ENCODE measurements at regions not wholly inside any gene's neighbourhood (a gene's known extent, or its start where the extent isn't known, plus 50 kb on each side); places are given as distances from the start of the nearest gene placed in this dataset.
"Not testable (repeated sequence)": the region's sequence is repeated elsewhere in the genome, so short reads cannot be mapped to it uniquely, and the experiment has no call there.

- H3K36me3 ChIP-seq = no peaks in the 10 kb centered on the region
- H3K4me3 ChIP-seq = no peak overlapping the region
- no peak for DNase-seq
- H3K9ac ChIP-seq (ENCODE audit: low read depth in 2 of 2, low read length in 2 of 2) = no peak overlapping the region
- TF ChIP-seq, protein P1, sequence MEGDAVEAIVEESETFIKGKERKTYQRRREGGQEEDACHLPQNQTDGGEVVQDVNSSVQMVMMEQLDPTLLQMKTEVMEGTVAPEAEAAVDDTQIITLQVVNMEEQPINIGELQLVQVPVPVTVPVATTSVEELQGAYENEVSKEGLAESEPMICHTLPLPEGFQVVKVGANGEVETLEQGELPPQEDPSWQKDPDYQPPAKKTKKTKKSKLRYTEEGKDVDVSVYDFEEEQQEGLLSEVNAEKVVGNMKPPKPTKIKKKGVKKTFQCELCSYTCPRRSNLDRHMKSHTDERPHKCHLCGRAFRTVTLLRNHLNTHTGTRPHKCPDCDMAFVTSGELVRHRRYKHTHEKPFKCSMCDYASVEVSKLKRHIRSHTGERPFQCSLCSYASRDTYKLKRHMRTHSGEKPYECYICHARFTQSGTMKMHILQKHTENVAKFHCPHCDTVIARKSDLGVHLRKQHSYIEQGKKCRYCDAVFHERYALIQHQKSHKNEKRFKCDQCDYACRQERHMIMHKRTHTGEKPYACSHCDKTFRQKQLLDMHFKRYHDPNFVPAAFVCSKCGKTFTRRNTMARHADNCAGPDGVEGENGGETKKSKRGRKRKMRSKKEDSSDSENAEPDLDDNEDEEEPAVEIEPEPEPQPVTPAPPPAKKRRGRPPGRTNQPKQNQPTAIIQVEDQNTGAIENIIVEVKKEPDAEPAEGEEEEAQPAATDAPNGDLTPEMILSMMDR (IDR thresholded peaks at IDR 0.05) = no peak
- H3K9me3 ChIP-seq = no peaks in the 10 kb centered on the region
- no peaks in the 10 kb centered on the region for H3K4me1 ChIP-seq
- H3K27ac ChIP-seq = no peak overlapping the region
- intact Hi-C loops (cut with DNase I) = no loop called here
- no peaks in the 10 kb centered on the region for H3K27me3 ChIP-seq
These were observed 125.3 kb upstream of the SLC44A1 start for GRCh38 chr9:105119156-105119555.

GRCh38 chr9:105121861-105122430 is 122.5 kb upstream of the SLC44A1 start:
- Histone ChIP-seq H3K4me1 (no peaks in the 10 kb centered on the region), H3K27me3 (no peaks in the 10 kb centered on the region), H3K27ac (no peak overlapping the region), H3K9me3 (no peaks in the 10 kb centered on the region), H3K36me3 (no peaks in the 10 kb centered on the region), H3K4me3 (no peak overlapping the region), H3K9ac (ENCODE audit: low read depth in 2 of 2, low read length in 2 of 2) (no peak overlapping the region)
- TF ChIP-seq, protein P1 (IDR thresholded peaks at IDR 0.05) = no peak
- intact Hi-C loops (cut with DNase I) = no loop called here
- DNase-seq = no peak

DNA sequence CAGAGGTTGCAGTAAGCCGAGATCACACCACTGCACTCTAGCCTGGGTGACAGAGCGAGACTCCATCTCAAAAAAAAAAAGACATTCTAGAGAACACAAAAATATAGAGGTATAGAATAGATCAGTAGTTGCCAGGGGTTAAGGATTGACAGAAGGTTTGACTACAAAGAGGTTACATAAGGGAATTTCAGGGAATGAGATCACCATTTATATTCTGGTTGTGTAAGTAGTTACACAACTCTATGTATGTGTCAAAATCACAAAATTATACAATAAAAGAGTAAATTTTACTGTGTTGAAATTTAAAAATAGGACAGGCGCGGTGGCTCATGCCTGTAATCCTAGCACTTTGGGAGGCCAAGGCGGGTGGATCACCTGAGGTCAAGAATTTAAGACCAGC is 119.9 kb upstream of the SLC44A1 start:
- H3K27ac ChIP-seq; intact Hi-C loops (cut with DNase I); H3K9ac ChIP-seq (ENCODE audit: low read depth in 2 of 2, low read length in 2 of 2); H3K9me3 ChIP-seq; H3K4me3 ChIP-seq; DNase-seq; H3K4me1 ChIP-seq; H3K27me3 ChIP-seq; H3K36me3 ChIP-seq: not testable (repeated sequence)

DNA sequence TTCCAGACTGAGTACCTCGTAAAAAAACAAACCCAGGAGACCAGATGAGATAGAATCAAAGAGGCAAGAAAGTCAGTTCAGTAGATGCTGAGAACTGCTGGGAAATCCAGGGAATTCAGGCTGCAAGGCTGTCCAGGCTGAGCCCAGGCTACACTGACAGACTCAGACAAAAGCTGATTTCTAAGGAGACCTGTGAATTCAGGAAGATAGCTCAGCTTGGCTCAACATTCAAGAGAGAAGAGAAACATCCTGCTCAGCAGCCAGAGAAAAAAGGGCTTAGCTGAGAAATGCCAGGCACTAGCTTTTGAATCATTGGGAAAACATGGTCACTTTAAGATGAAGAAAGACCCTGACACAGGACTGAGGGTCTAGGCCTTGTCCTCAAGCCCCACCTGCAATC is 118.2 kb upstream of the SLC44A1 start:
- Histone ChIP-seq H3K4me1 (no peaks in the 10 kb centered on the region), H3K27ac (no peak overlapping the region), H3K36me3 (no peaks in the 10 kb centered on the region), H3K9ac (ENCODE audit: low read depth in 2 of 2, low read length in 2 of 2) (no peak overlapping the region), H3K9me3 (no peaks in the 10 kb centered on the region), H3K4me3 (no peak overlapping the region), H3K27me3 (no peaks in the 10 kb centered on the region)
- TF ChIP-seq, protein P1 (IDR thresholded peaks at IDR 0.05) = no peak
- DNase-seq = no peak
- intact Hi-C loops (cut with DNase I) = no loop called here

GRCh38 chr9:105127863-105128220 is 116.6 kb upstream of the SLC44A1 start:
- Histone ChIP-seq H3K36me3 (no peaks in the 10 kb centered on the region), H3K9ac (ENCODE audit: low read depth in 2 of 2, low read length in 2 of 2) (no peak overlapping the region), H3K4me3 (no peak overlapping the region), H3K4me1 (no peaks in the 10 kb centered on the region), H3K9me3 (no peaks in the 10 kb centered on the region), H3K27me3 (no peaks in the 10 kb centered on the region), H3K27ac (no peak overlapping the region)
- TF ChIP-seq, protein P1 (IDR thresholded peaks at IDR 0.05) = no peak
- intact Hi-C loops (cut with DNase I) = no loop called here
- peak; percentile 22 for DNase-seq

- Histone ChIP-seq H3K9ac (ENCODE audit: low read depth in 2 of 2, low read length in 2 of 2) (no peak overlapping the region), H3K27me3 (no peaks in the 10 kb centered on the region), H3K4me1 (no peaks in the 10 kb centered on the region), H3K9me3 (no peaks in the 10 kb centered on the region), H3K27ac (no peak overlapping the region), H3K36me3 (no peaks in the 10 kb centered on the region), H3K4me3 (no peak overlapping the region)
- intact Hi-C loops (cut with DNase I) = no loop called here
- no peak for DNase-seq
- TF ChIP-seq, protein P1 (IDR thresholded peaks at IDR 0.05) = no peak
These were observed 115.4 kb upstream of the SLC44A1 start for GRCh38 chr9:105128908-105129600.

All from colonic mucosa (tissue), 4 donors.